ENCODE measurements at regions not wholly inside any gene's neighbourhood (a gene's known extent, or its start where the extent isn't known, plus 50 kb on each side); places are given as distances from the start of the nearest gene placed in this dataset.

GRCh38 chr2:37869771-37870170 lies 55.3 kb upstream of the RMDN2 start:
- TF ChIP-seq CTCF (conservative IDR thresholded peaks at IDR 0.05 in 1 of 2, IDR thresholded peaks at IDR 0.05 in 1 of 2; ENCODE audit: low read depth in 1 of 2, low read length in 2 of 2) (no peak), EZH2 (IDR thresholded peaks at IDR 0.05; ENCODE audit: low read length, missing control alignments) (no peak)
